SK-N-SH (cell line): ENCODE measurements at regions not wholly inside any gene's neighbourhood (a gene's known extent, or its start where the extent isn't known, plus 50 kb on each side); places are given as distances from the start of the nearest gene placed in this dataset.

ENCODE experiments used
- CTCF ChIP-seq: fragments of 200-600 bp; sonication (generic); IDR thresholded peaks from 2 replicates; pipeline ENCODE4 v1.6.1; 2017; ENCODE audit warnings: antibody characterized with exemption, mild to moderate bottlenecking, moderate library complexity
- FOXM1 ChIP-seq: IDR thresholded peaks from 2 replicates; pipeline ENCODE4 v1.4.0; 2012; ENCODE audit warnings: low read depth, mild to moderate bottlenecking
- GABPA ChIP-seq: IDR thresholded peaks from 2 replicates; pipeline ENCODE4 v1.4.0; 2012; ENCODE audit warnings: low read depth, mild to moderate bottlenecking
- MEF2A ChIP-seq: IDR thresholded peaks from 2 replicates; pipeline ENCODE4 v1.4.0; 2012; ENCODE audit warnings: low read depth, borderline replicate concordance
- MXI1 ChIP-seq: IDR thresholded peaks from 2 replicates; pipeline ENCODE4 v1.6.1; 2012; ENCODE audit warnings: mild to moderate bottlenecking, low read depth, low read length, improper control_type of control experiment
- NRF1 ChIP-seq: IDR thresholded peaks from 2 replicates; pipeline ENCODE4 v1.6.1; 2012; ENCODE audit warnings: low read depth, mild to moderate bottlenecking, low read length
- PBX3 ChIP-seq: IDR thresholded peaks from 2 replicates; pipeline ENCODE4; 2012
- RFX5 ChIP-seq: IDR thresholded peaks from 2 replicates; pipeline ENCODE4 v1.6.1; 2012; ENCODE audit warnings: mild to moderate bottlenecking, improper control_type of control experiment, low read length
- SMC3 ChIP-seq: IDR thresholded peaks from 2 replicates; pipeline ENCODE4 v1.6.1; 2012; ENCODE audit warnings: low read depth, low read length, improper control_type of control experiment

GRCh38 chr1:79652426-79652825 lies 645.9 kb upstream of the ADGRL4 start:
- TF ChIP-seq SMC3 (no peak), RFX5 (no peak), PBX3 (no peak), FOXM1 (no peak), CTCF (no peak), NRF1 (no peak), MEF2A (no peak), MXI1 (no peak), GABPA (no peak)
